ENCODE measurements at regions not wholly inside any gene's neighbourhood (a gene's known extent, or its start where the extent isn't known, plus 50 kb on each side); places are given as distances from the start of the nearest gene placed in this dataset.
A peak's percentile ranks its signal among the peaks of the same experiment; 100 is the strongest.

GRCh38 chr1:91092503-91092902 lies 70.7 kb upstream of the ZNF644 start:
- Histone ChIP-seq H3K9me2 (ENCODE audit: insufficient read depth) (no peaks in the 10 kb centered on the region), H3K27me3 (ENCODE audit: insufficient read depth, low read length) (no peaks in the 10 kb centered on the region), H4K20me1 (ENCODE audit: insufficient read depth) (no peaks in the 10 kb centered on the region), H3K4me1 (ENCODE audit: control insufficient read depth in 1 of 2, insufficient read depth in 2 of 2, low read length in 2 of 2) (peaks cover 3 to 10% of the 10 kb centered on the region in 2 experiments; a peak in 3 of 4 replicates), H3K36me3 (ENCODE audit: control insufficient read depth in 1 of 2, insufficient read depth in 2 of 2, low read length in 2 of 2) (no peaks in the 10 kb centered on the region), H3K4me3 (replicated peaks in 1 of 2; ENCODE audit: low read depth in 1 of 2, low read length in 2 of 2) (no peak overlapping the region), H3K4me2 (ENCODE audit: low read length) (0 out of 2 replicates have a peak overlapping the region, but pooled peaks have one; percentile 2), H3K9me3 (ENCODE audit: control insufficient read depth in 1 of 2, insufficient read depth in 1 of 2, low read depth in 1 of 2, low read length in 2 of 2) (no peaks in the 10 kb centered on the region), H3K9ac (ENCODE audit: low read length) (no peak overlapping the region), H2AFZ (ENCODE audit: low read depth, low read length, poor library complexity, severe bottlenecking) (peak overlapping the region; percentile 16), H3K27ac (ENCODE audit: low read depth, low read length) (no peak overlapping the region), H3K79me2 (ENCODE audit: insufficient read depth, low read length) (no peaks in the 10 kb centered on the region)
- DNase-seq (ENCODE audit: low read depth, low spot score) (no peak), ATAC-seq (no peak)
- ChIA-PET POLR2A (interaction anchor here (0.6 kb wide), 1 partner anchor 17 kb away, joined by 3 read pairs; no protein-coding TSS in a partner anchor), RAD21 (ENCODE audit: low non-redundant PET in 1 of 2, low total read pairs in 2 of 2, uncharacterized antibody in 2 of 2, unreplicated experiment in 2 of 2) (no interaction called here), CTCF (interaction anchor here (0.6 to 0.7 kb wide), 2 partner anchors 73 to 658 kb away, joined by 3 to 5 read pairs; no protein-coding TSS in a partner anchor)
- BruUV-seq (replicated peaks): no TSS peak
- TF ChIP-seq SP1 (IDR thresholded peaks at IDR 0.05; ENCODE audit: low read depth): no peak
- TF ChIP-seq FOSL1 (IDR thresholded peaks at IDR 0.05; ENCODE audit: low read depth): no peak
- TF ChIP-seq EZH2phosphoT487 (IDR thresholded peaks at IDR 0.05; ENCODE audit: borderline replicate concordance): no peak
- no peak for TF ChIP-seq EZH2 (IDR thresholded peaks at IDR 0.05)
- TF ChIP-seq TCF7L2 (IDR thresholded peaks at IDR 0.05; ENCODE audit: borderline replicate concordance, extremely low read depth, insufficient read depth, insufficient read length): no peak
- no peak for TF ChIP-seq CBX3 (IDR thresholded peaks at IDR 0.05; ENCODE audit: low read depth)
- no peak for TF ChIP-seq EGR1 (IDR thresholded peaks at IDR 0.05; ENCODE audit: low read depth)
- TF ChIP-seq RAD21 (IDR thresholded peaks at IDR 0.05; ENCODE audit: low read depth): no peak
- intact Hi-C loops (cut with micrococcal nuclease): no loop called here

DNA sequence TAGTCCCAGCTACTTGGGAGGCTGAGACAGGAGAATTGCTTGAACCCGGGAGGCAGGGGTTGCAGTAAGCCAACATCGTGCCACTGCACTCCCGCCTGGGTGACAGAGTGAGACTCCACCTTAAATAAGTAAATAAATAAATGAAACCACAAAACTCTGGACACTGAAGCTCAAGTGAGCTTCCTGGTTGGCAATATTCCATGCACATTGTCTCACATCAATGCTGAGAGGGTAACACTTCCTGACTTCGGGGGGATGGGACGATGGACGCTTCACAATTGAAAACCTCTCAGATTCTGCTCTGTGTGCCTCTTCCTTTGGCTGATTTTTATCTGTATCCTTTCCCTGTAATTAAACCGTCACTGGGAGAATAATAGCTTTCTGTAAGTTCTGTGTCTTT lies 70.0 kb upstream of the ZNF644 start:
- ChIA-PET RAD21 (ENCODE audit: low non-redundant PET in 1 of 2, low total read pairs in 2 of 2, uncharacterized antibody in 2 of 2, unreplicated experiment in 2 of 2) (interaction anchor here in 1 of 2 experiments (0.5 kb wide), 1 partner anchor 104 kb away, joined by 3 read pairs; no protein-coding TSS in a partner anchor), POLR2A (interaction anchor here (0.6 kb wide), 1 partner anchor 16 kb away, joined by 3 read pairs; no protein-coding TSS in a partner anchor), CTCF (no interaction called here)
- Histone ChIP-seq H3K27ac (ENCODE audit: low read depth, low read length) (no peak overlapping the region), H3K4me2 (ENCODE audit: low read length) (peak overlapping the region; percentile 27; the same call in 1 of the 2 replicates), H3K9ac (ENCODE audit: low read length) (no peak overlapping the region), H3K9me2 (ENCODE audit: insufficient read depth) (no peaks in the 10 kb centered on the region), H3K27me3 (ENCODE audit: insufficient read depth, low read length) (no peaks in the 10 kb centered on the region), H3K79me2 (ENCODE audit: insufficient read depth, low read length) (no peaks in the 10 kb centered on the region), H3K9me3 (ENCODE audit: control insufficient read depth in 1 of 2, insufficient read depth in 1 of 2, low read depth in 1 of 2, low read length in 2 of 2) (no peaks in the 10 kb centered on the region), H3K4me1 (ENCODE audit: control insufficient read depth in 1 of 2, insufficient read depth in 2 of 2, low read length in 2 of 2) (peaks cover 3 to 10% of the 10 kb centered on the region in 2 experiments; a peak in 3 of 4 replicates), H2AFZ (ENCODE audit: low read depth, low read length, poor library complexity, severe bottlenecking) (no peak overlapping the region), H3K36me3 (ENCODE audit: control insufficient read depth in 1 of 2, insufficient read depth in 2 of 2, low read length in 2 of 2) (no peaks in the 10 kb centered on the region), H3K4me3 (replicated peaks in 1 of 2; ENCODE audit: low read depth in 1 of 2, low read length in 2 of 2) (no peak overlapping the region), H4K20me1 (ENCODE audit: insufficient read depth) (no peaks in the 10 kb centered on the region)
- intact Hi-C loops (cut with micrococcal nuclease): no loop called here
- DNase-seq (ENCODE audit: low read depth, low spot score) (no peak), ATAC-seq (no peak)
- BruUV-seq (replicated peaks): no TSS peak
- TF ChIP-seq ZBTB33 (IDR thresholded peaks at IDR 0.05; ENCODE audit: extremely low read depth, insufficient replicate concordance, low read length): no peak
- no peak for TF ChIP-seq RAD21 (IDR thresholded peaks at IDR 0.05; ENCODE audit: low read depth)
